ENCODE measurements at regions not wholly inside any gene's neighbourhood (a gene's known extent, or its start where the extent isn't known, plus 50 kb on each side); places are given as distances from the start of the nearest gene placed in this dataset.

GRCh38 chr5:54743581-54743980, 226.0 kb downstream of the SNX18 start:
- Mint-ChIP-seq H3K27ac (no peak overlapping the region), H3K27me3 (peaks cover 4% of the 10 kb centered on the region), H3K36me3 (no peaks in the 10 kb centered on the region), H3K4me3 (no peak overlapping the region), H3K4me1 (peaks cover 30% of the 10 kb centered on the region), H3K9me3 (no peaks in the 10 kb centered on the region)
- no peak for ATAC-seq

- H3K36me3 Mint-ChIP-seq, result no peaks in the 10 kb centered on the region
- H3K27ac Mint-ChIP-seq, result no peak overlapping the region
- H3K4me3 Mint-ChIP-seq, result no peak overlapping the region
- peaks cover 10% of the 10 kb centered on the region for H3K27me3 Mint-ChIP-seq
- no peaks in the 10 kb centered on the region for H3K9me3 Mint-ChIP-seq
- peaks cover 33% of the 10 kb centered on the region for H3K4me1 Mint-ChIP-seq
- ATAC-seq, result no peak
Measured at GRCh38 chr5:54742417-54742891, 224.9 kb downstream of the SNX18 start.

GRCh38 chr5:54741711-54742110, 224.2 kb downstream of the SNX18 start:
- no peak overlapping the region for H3K4me3 Mint-ChIP-seq
- H3K27ac Mint-ChIP-seq, result no peak overlapping the region
- H3K36me3 Mint-ChIP-seq, result no peaks in the 10 kb centered on the region
- H3K9me3 Mint-ChIP-seq, result no peaks in the 10 kb centered on the region
- ATAC-seq, result no peak
- H3K27me3 Mint-ChIP-seq, result peaks cover 10% of the 10 kb centered on the region
- H3K4me1 Mint-ChIP-seq, result peaks cover 33% of the 10 kb centered on the region

GRCh38 chr5:54740141-54740540, 222.6 kb downstream of the SNX18 start:
- no peaks in the 10 kb centered on the region for H3K9me3 Mint-ChIP-seq
- no peaks in the 10 kb centered on the region for H3K36me3 Mint-ChIP-seq
- no peak for ATAC-seq
- H3K4me3 Mint-ChIP-seq, result no peak overlapping the region
- peaks cover 10% of the 10 kb centered on the region for H3K27me3 Mint-ChIP-seq
- peak overlapping the region; percentile 69 for H3K27ac Mint-ChIP-seq
- peaks cover 32% of the 10 kb centered on the region for H3K4me1 Mint-ChIP-seq

- H3K4me3 Mint-ChIP-seq, result no peak overlapping the region
- no peak overlapping the region for H3K27ac Mint-ChIP-seq
- H3K36me3 Mint-ChIP-seq, result no peaks in the 10 kb centered on the region
- H3K27me3 Mint-ChIP-seq, result peaks cover 10% of the 10 kb centered on the region
- H3K9me3 Mint-ChIP-seq, result no peaks in the 10 kb centered on the region
- peaks cover 24% of the 10 kb centered on the region for H3K4me1 Mint-ChIP-seq
- no peak for ATAC-seq
Measured at GRCh38 chr5:54739371-54739770, 221.8 kb downstream of the SNX18 start.

- H3K27ac Mint-ChIP-seq, result peak overlapping the region; percentile 8
- no peak overlapping the region for H3K4me3 Mint-ChIP-seq
- no peaks in the 10 kb centered on the region for H3K36me3 Mint-ChIP-seq
- no peak for ATAC-seq
- H3K4me1 Mint-ChIP-seq, result peaks cover 20% of the 10 kb centered on the region
- H3K9me3 Mint-ChIP-seq, result no peaks in the 10 kb centered on the region
- peaks cover 10% of the 10 kb centered on the region for H3K27me3 Mint-ChIP-seq
Measured at GRCh38 chr5:54738973-54739367, 221.4 kb downstream of the SNX18 start.

- no peak for ATAC-seq
- no peak overlapping the region for H3K4me3 Mint-ChIP-seq
Measured at GRCh38 chr5:54738118-54738972, 220.8 kb downstream of the SNX18 start.

GRCh38 chr5:54736003-54736797, 218.6 kb downstream of the SNX18 start:
- Mint-ChIP-seq H3K9me3 (no peaks in the 10 kb centered on the region), H3K27me3 (peaks cover 10% of the 10 kb centered on the region), H3K4me1 (peaks cover 29% of the 10 kb centered on the region), H3K36me3 (no peaks in the 10 kb centered on the region), H3K27ac (no peak overlapping the region), H3K4me3 (no peak overlapping the region)
- ATAC-seq, result no peak

More at GRCh38 chr5:54738118-54738972, 220.8 kb downstream of the SNX18 start:
- Mint-ChIP-seq H3K9me3 (no peaks in the 10 kb centered on the region), H3K4me1 (peaks cover 22% of the 10 kb centered on the region), H3K27ac (peak overlapping the region; percentile 8), H3K27me3 (peaks cover 10% of the 10 kb centered on the region), H3K36me3 (no peaks in the 10 kb centered on the region)

GRCh38 chr5:54733101-54733500, 215.5 kb downstream of the SNX18 start:
- Mint-ChIP-seq H3K36me3 (no peaks in the 10 kb centered on the region), H3K4me1 (peaks cover 10% of the 10 kb centered on the region), H3K4me3 (no peak overlapping the region), H3K9me3 (no peaks in the 10 kb centered on the region), H3K27ac (peak overlapping the region; percentile 8), H3K27me3 (peaks cover under 1% of the 10 kb centered on the region)
- ATAC-seq, result no peak

GRCh38 chr5:54732108-54732507, 214.5 kb downstream of the SNX18 start:
- Mint-ChIP-seq H3K9me3 (no peaks in the 10 kb centered on the region), H3K36me3 (no peaks in the 10 kb centered on the region), H3K27me3 (no peaks in the 10 kb centered on the region), H3K4me3 (no peak overlapping the region), H3K4me1 (peaks cover 10% of the 10 kb centered on the region), H3K27ac (no peak overlapping the region)
- ATAC-seq, result no peak

- ATAC-seq, result no peak
- no peaks in the 10 kb centered on the region for H3K27me3 Mint-ChIP-seq
- H3K9me3 Mint-ChIP-seq, result peaks cover 2% of the 10 kb centered on the region
- H3K27ac Mint-ChIP-seq, result no peak overlapping the region
- no peaks in the 10 kb centered on the region for H3K36me3 Mint-ChIP-seq
- H3K4me1 Mint-ChIP-seq, result peaks cover 9% of the 10 kb centered on the region
- H3K4me3 Mint-ChIP-seq, result no peak overlapping the region
Measured at GRCh38 chr5:54728588-54728915, 211.0 kb downstream of the SNX18 start.

GRCh38 chr5:54727874-54728587, 210.5 kb downstream of the SNX18 start:
- H3K9me3 Mint-ChIP-seq, result peaks cover 7% of the 10 kb centered on the region

GRCh38 chr5:54725391-54726280, 208.1 kb downstream of the SNX18 start:
- Mint-ChIP-seq H3K4me3 (no peak overlapping the region), H3K4me1 (no peaks in the 10 kb centered on the region), H3K9me3 (peaks cover 9% of the 10 kb centered on the region), H3K27ac (no peak overlapping the region), H3K36me3 (peaks cover 7% of the 10 kb centered on the region), H3K27me3 (no peaks in the 10 kb centered on the region)
- no peak for ATAC-seq

More at GRCh38 chr5:54727874-54728587, 210.5 kb downstream of the SNX18 start:
- Mint-ChIP-seq H3K36me3 (peaks cover 4% of the 10 kb centered on the region), H3K4me3 (no peak overlapping the region), H3K4me1 (peaks cover 4% of the 10 kb centered on the region), H3K27ac (no peak overlapping the region), H3K27me3 (no peaks in the 10 kb centered on the region)
- ATAC-seq, result no peak

- ATAC-seq, result no peak
- no peak overlapping the region for H3K27ac Mint-ChIP-seq
- no peak overlapping the region for H3K4me3 Mint-ChIP-seq
- peaks cover 9% of the 10 kb centered on the region for H3K9me3 Mint-ChIP-seq
- H3K36me3 Mint-ChIP-seq, result peaks cover 7% of the 10 kb centered on the region
- H3K27me3 Mint-ChIP-seq, result no peaks in the 10 kb centered on the region
- peaks cover 7% of the 10 kb centered on the region for H3K4me1 Mint-ChIP-seq
Measured at GRCh38 chr5:54722846-54723433, 205.4 kb downstream of the SNX18 start.

All from stimulated activated memory B cell treated with anti-CD40 and anti-IgM and Interleukin-4, amounts not matched to agents 10 μg/mL and 1 μg/mL and 100 μg/mL, for 72 hours (primary cell).